GM23248 (cell line): ENCODE measurements at regions not wholly inside any gene's neighbourhood (a gene's known extent, or its start where the extent isn't known, plus 50 kb on each side); places are given as distances from the start of the nearest gene placed in this dataset.

ENCODE experiments used
- EZH2 ChIP-seq: fragments of 200-600 bp; sonication (generic); IDR thresholded peaks from 2 replicates; pipeline ENCODE4 v1.6.1; 2018; ENCODE audit warnings: antibody characterized with exemption, mild to moderate bottlenecking; ENCODE audit not compliant: insufficient read depth, poor library complexity, severe bottlenecking
- EZH2phosphoT487 ChIP-seq: fragments of 200-600 bp; sonication (generic); IDR thresholded peaks from 2 replicates; pipeline ENCODE4 v1.6.1; 2018; ENCODE audit warnings: antibody characterized with exemption, moderate library complexity, mild to moderate bottlenecking, low read depth; ENCODE audit not compliant: insufficient read depth

DNA sequence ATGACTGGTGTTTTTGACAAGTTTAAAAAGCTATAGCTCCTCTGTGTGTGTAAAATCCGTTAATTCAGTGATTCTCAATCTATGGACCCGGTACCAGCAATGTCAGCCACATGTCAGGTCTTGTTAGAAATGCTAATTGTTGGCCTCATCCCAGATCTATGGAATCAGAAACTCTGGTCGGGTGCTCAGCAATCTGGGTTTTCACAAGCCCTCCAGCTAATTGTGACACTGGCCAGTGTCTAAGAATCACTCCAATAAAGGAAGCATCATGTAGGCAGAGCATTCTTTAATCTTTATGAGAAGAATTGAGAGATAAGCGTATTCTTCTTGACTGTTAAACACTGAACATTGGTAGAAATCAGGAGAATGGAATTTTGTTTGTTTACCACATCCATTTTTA is 1498.2 kb upstream of the TENM3 start:
- TF ChIP-seq EZH2 (no peak), EZH2phosphoT487 (no peak)
